ENCODE measurements at regions not wholly inside any gene's neighbourhood (a gene's known extent, or its start where the extent isn't known, plus 50 kb on each side); places are given as distances from the start of the nearest gene placed in this dataset.

DNA sequence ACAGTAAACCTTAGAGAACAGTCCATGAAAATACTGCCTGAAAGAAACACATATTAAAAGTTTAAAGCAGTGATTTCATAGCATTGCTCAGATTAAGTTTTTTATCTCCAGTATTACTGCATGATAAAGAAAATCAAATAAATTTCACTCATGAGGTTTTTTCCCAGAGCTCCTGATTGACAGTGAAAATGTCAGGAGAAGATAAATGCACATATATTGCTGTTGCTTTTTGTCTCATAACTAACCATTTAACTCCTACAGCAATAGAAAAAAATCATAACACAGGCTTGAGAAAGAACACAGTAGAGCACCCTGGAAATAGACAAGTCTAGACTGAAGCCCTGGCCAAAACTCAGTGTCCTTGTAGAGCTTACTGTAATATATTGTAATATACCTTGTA, 391.0 kb downstream of the TMX3 start:
- no peak overlapping the region for H3K27ac ChIP-seq
- TF ChIP-seq, protein P1, sequence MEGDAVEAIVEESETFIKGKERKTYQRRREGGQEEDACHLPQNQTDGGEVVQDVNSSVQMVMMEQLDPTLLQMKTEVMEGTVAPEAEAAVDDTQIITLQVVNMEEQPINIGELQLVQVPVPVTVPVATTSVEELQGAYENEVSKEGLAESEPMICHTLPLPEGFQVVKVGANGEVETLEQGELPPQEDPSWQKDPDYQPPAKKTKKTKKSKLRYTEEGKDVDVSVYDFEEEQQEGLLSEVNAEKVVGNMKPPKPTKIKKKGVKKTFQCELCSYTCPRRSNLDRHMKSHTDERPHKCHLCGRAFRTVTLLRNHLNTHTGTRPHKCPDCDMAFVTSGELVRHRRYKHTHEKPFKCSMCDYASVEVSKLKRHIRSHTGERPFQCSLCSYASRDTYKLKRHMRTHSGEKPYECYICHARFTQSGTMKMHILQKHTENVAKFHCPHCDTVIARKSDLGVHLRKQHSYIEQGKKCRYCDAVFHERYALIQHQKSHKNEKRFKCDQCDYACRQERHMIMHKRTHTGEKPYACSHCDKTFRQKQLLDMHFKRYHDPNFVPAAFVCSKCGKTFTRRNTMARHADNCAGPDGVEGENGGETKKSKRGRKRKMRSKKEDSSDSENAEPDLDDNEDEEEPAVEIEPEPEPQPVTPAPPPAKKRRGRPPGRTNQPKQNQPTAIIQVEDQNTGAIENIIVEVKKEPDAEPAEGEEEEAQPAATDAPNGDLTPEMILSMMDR (conservative IDR thresholded peaks at IDR 0.05) = no peak

DNA sequence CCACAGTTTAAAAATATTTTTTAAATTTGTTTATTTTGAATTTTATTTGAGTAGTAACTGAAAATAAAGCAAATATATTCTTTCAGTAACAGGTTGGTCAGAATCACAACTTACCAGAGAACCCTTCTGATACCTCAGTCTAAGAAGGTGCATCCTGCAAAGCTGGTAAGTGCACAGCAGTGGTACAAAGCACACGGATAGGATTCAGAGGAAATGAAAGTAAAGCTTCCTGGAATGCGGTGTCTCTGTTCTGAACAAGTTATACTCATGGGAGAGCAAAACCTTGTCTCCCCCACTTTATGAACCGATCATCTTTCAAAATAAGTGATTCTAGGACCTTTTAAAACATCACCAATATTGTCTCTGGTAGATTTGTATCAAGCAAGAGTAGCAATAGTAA, 398.3 kb downstream of the TMX3 start:
- TF ChIP-seq, protein P1 (conservative IDR thresholded peaks at IDR 0.05) = no peak
- H3K27ac ChIP-seq = no peak overlapping the region

- TF ChIP-seq, protein P1 (conservative IDR thresholded peaks at IDR 0.05) = no peak
- H3K27ac ChIP-seq = no peak overlapping the region
Measured at GRCh38 chr18:68314403-68314802, 400.5 kb downstream of the TMX3 start.

DNA sequence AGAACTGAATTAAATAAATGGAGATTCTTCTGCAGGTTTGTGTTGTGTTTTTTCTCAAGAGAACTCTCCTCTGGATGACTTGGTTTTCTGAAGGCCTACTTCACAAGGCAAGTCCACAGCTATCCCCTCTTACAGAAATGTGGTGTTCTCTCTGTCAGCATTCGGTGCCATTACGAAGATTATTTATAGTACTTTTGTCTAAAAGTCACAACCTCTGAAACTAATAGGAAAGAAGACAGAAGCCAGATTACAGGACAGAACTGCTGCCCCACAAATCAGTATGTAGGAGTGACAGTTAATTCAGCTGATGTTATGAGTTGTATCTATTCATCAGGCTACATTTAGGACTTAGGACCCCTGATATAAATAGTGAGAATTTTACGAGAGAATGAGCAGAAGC, 413.5 kb downstream of the TMX3 start:
- TF ChIP-seq, protein P1 (conservative IDR thresholded peaks at IDR 0.05) = no peak
- H3K27ac ChIP-seq = no peak overlapping the region

GRCh38 chr18:68299906-68300305, 415.0 kb downstream of the TMX3 start:
- TF ChIP-seq, protein P1 (conservative IDR thresholded peaks at IDR 0.05) = no peak
- no peak overlapping the region for H3K27ac ChIP-seq

GRCh38 chr18:68298330-68298729, 416.6 kb downstream of the TMX3 start:
- TF ChIP-seq, protein P1 (conservative IDR thresholded peaks at IDR 0.05) = no peak
- H3K27ac ChIP-seq = no peak overlapping the region

DNA sequence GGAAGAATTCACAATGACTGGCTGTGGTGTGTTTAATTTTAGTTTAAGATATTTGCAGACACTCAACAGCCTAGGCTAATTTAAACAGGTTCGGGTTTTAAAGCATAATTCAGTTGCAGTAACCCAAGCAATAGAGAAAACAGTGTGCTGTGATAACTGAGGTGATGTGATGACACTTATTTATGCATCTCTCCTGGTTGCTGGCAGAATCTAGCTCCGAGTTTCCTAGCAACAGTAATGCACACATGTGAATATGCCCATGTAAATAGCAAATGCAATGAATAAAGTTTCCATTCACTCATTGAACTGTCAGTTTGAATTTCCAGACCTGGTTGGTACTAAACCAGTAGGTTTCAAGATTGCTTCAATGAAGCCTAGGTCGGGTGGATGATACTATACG, 426.5 kb downstream of the TMX3 start:
- H3K27ac ChIP-seq = no peak overlapping the region
- TF ChIP-seq, protein P1 (conservative IDR thresholded peaks at IDR 0.05) = no peak
